ENCODE measurements at regions not wholly inside any gene's neighbourhood (a gene's known extent, or its start where the extent isn't known, plus 50 kb on each side); places are given as distances from the start of the nearest gene placed in this dataset.

DNA sequence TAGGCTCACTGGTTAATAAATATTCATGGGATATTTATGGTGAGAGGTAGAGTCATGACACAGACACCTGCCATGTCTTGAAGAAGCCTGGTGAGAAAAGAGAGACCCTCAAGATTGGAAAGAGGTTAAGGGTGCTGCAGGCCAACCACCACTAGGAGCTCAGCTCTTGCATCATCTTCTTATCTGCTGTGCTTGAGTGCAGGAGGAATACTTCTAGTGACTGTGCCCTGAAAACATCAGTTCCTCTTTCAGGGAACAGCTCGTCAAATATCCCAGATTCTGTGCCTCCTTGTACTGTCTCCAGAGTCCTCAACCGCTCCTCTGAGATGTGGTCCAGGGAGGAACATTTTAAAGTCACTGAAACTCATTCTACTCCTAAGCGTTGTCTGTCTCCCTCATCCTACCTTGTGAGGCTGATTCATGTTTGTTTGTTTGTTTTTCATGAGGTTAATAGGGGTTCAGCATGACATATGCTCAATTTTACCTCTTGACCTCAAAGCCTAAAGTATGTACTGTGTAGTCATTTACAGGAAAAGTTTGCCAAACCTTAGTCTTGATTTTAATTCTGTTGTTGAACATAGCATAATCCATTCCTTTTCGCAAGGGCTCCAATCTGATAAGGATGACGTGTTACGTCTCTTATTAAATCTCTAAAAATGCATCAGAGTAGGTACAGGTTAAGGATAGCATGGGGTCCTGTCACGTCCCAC, 293.1 kb downstream of the C7orf25 start:
- TF ChIP-seq EP300 (IDR thresholded peaks at IDR 0.05): no peak
- TF ChIP-seq POLR2AphosphoS5 (IDR thresholded peaks at IDR 0.05): no peak
- TF ChIP-seq, protein P1, sequence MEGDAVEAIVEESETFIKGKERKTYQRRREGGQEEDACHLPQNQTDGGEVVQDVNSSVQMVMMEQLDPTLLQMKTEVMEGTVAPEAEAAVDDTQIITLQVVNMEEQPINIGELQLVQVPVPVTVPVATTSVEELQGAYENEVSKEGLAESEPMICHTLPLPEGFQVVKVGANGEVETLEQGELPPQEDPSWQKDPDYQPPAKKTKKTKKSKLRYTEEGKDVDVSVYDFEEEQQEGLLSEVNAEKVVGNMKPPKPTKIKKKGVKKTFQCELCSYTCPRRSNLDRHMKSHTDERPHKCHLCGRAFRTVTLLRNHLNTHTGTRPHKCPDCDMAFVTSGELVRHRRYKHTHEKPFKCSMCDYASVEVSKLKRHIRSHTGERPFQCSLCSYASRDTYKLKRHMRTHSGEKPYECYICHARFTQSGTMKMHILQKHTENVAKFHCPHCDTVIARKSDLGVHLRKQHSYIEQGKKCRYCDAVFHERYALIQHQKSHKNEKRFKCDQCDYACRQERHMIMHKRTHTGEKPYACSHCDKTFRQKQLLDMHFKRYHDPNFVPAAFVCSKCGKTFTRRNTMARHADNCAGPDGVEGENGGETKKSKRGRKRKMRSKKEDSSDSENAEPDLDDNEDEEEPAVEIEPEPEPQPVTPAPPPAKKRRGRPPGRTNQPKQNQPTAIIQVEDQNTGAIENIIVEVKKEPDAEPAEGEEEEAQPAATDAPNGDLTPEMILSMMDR (IDR thresholded peaks at IDR 0.05): no peak
- no peak for TF ChIP-seq POLR2A (IDR thresholded peaks at IDR 0.05)
- H3K4me1 ChIP-seq: peaks cover 27% of the 10 kb centered on the region
- H3K36me3 ChIP-seq: no peaks in the 10 kb centered on the region
- no peak overlapping the region for H3K4me3 ChIP-seq
- no peaks in the 10 kb centered on the region for H3K9me3 ChIP-seq
- H3K27me3 ChIP-seq: no peaks in the 10 kb centered on the region
- DNase-seq (ENCODE audit: low spot score in 2 of 2): no peak
- no peak overlapping the region for H3K27ac ChIP-seq
- 70% methylated on average over 7 of the region's 7 CpGs for WGBS

- no peaks in the 10 kb centered on the region for H3K27me3 ChIP-seq
- peaks cover 27% of the 10 kb centered on the region for H3K4me1 ChIP-seq
- no peak overlapping the region for H3K4me3 ChIP-seq
- no peaks in the 10 kb centered on the region for H3K36me3 ChIP-seq
- WGBS: 29% methylated on average over 6 of the region's 8 CpGs
- H3K27ac ChIP-seq: no peak overlapping the region
- H3K9me3 ChIP-seq: no peaks in the 10 kb centered on the region
- DNase-seq (ENCODE audit: low spot score in 2 of 2): no peak
- TF ChIP-seq POLR2A (IDR thresholded peaks at IDR 0.05) (no peak), EP300 (IDR thresholded peaks at IDR 0.05) (no peak), POLR2AphosphoS5 (IDR thresholded peaks at IDR 0.05) (no peak)
- TF ChIP-seq, protein P1 (IDR thresholded peaks at IDR 0.05): no peak
Measured at GRCh38 chr7:42617806-42618457, 293.9 kb downstream of the C7orf25 start.

DNA sequence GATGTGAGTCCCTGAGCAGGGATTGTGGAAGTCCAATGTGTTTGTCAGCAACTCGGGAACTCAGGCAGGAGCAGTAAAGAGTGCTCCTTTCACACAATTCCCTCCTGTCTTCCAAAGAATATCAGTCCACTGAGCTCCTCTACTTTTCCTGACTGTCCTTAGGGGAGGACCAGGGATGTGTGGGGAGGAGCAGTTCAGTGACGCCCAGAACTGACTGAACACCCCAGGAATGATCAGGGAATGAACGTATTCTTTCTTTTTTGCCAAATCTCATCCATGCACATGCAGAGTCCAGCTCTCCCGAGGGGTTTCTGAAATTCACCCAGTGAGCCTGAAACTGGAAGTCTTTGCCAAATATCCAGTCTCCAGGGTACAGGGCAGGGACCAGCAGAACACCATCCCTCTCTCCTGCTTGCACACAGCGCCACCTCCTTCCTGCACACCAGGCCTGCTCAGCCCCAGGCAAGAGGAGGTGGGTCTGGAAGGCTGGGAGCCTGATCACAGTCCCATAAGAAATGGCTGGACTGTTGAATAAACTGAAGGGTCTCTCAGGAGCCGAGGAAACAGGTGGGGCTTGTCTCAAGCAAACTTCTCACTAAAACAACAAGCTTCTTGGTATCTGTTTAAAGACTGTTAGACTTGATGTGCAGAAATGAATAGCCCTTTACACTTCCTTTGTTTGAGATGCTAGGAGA, 294.7 kb downstream of the C7orf25 start:
- Histone ChIP-seq H3K27ac (no peak overlapping the region), H3K4me3 (no peak overlapping the region), H3K9me3 (no peaks in the 10 kb centered on the region), H3K4me1 (peaks cover 27% of the 10 kb centered on the region), H3K36me3 (no peaks in the 10 kb centered on the region), H3K27me3 (no peaks in the 10 kb centered on the region)
- 77% methylated on average over 5 of the region's 6 CpGs for WGBS
- no peak for DNase-seq (ENCODE audit: low spot score in 2 of 2)
- TF ChIP-seq, protein P1 (IDR thresholded peaks at IDR 0.05): no peak
- TF ChIP-seq POLR2A (IDR thresholded peaks at IDR 0.05) (no peak), EP300 (IDR thresholded peaks at IDR 0.05) (no peak), POLR2AphosphoS5 (IDR thresholded peaks at IDR 0.05) (no peak)

DNA sequence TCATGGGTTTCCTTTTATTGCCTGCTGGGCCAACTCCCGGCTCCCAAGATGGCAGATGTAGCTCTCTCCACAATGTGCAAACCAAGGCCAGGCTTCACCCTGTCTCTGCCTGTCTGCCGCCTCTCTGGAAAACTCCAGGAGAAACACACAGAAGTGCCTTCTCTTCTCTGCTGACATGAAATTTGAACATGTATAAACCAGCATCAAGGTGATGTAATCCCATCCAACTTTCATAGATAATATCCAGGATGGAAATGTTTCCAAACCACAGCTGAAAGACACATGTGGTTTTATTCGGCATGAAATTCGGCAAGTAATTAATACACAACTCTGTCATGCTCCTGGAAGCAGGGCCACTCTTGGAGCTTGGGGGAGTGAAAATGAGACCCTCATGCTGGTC, 297.2 kb downstream of the C7orf25 start:
- 63% methylated on average over 4 of the region's 4 CpGs for WGBS
- no peak for DNase-seq (ENCODE audit: low spot score in 2 of 2)
- no peak overlapping the region for H3K4me3 ChIP-seq
- no peaks in the 10 kb centered on the region for H3K27me3 ChIP-seq
- H3K27ac ChIP-seq: peak overlapping the region; percentile 9
- H3K4me1 ChIP-seq: peaks cover 27% of the 10 kb centered on the region
- TF ChIP-seq EP300 (IDR thresholded peaks at IDR 0.05) (no peak), POLR2AphosphoS5 (IDR thresholded peaks at IDR 0.05) (no peak), POLR2A (IDR thresholded peaks at IDR 0.05) (no peak)
- TF ChIP-seq, protein P1 (IDR thresholded peaks at IDR 0.05): no peak
- no peaks in the 10 kb centered on the region for H3K9me3 ChIP-seq
- no peaks in the 10 kb centered on the region for H3K36me3 ChIP-seq

DNA sequence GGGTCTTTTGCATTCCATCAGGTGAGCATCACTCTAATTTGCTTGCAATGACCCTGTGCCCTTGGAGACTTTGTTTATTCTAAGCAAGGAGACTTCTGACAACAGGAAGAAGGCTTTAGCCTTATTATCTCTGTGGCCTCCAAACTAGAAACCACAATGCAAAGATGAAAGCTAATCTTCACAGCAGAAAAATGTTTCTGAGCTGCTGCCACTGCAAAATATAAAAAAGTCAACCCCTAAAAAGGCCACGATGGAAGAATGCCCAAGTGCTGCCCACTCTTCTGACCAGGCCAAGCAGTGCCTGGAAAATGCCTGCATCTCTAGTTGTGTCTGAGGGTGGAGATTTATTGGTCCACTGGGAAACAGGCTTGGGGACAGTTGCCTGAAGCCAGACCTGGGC, 299.9 kb downstream of the C7orf25 start:
- no peak overlapping the region for H3K4me3 ChIP-seq
- DNase-seq (ENCODE audit: low spot score in 2 of 2): no peak
- H3K27me3 ChIP-seq: no peaks in the 10 kb centered on the region
- H3K36me3 ChIP-seq: no peaks in the 10 kb centered on the region
- TF ChIP-seq POLR2A (IDR thresholded peaks at IDR 0.05) (no peak), POLR2AphosphoS5 (IDR thresholded peaks at IDR 0.05) (no peak), EP300 (IDR thresholded peaks at IDR 0.05) (no peak)
- TF ChIP-seq, protein P1 (IDR thresholded peaks at IDR 0.05): no peak
- no peak overlapping the region for H3K27ac ChIP-seq
- H3K9me3 ChIP-seq: no peaks in the 10 kb centered on the region
- peaks cover 7% of the 10 kb centered on the region for H3K4me1 ChIP-seq
- WGBS: 63% methylated on average over 1 of the region's 1 CpG

All from suprapubic skin (tissue), 4 donors.